GM12875 (cell line): ENCODE measurements at regions not wholly inside any gene's neighbourhood (a gene's known extent, or its start where the extent isn't known, plus 50 kb on each side); places are given as distances from the start of the nearest gene placed in this dataset.

ENCODE experiments used
- H3K4me3 ChIP-seq: one replicate; pipeline ENCODE4 v1.5.1; 2011; ENCODE audit warnings: low read depth, low read length, control low read depth
- CTCF ChIP-seq: IDR thresholded peaks from 2 replicates; pipeline ENCODE4 v1.5.1; 2011; ENCODE audit warnings: low read depth, mild to moderate bottlenecking, control low read depth, inconsistent platforms, low read length, moderate library complexity, borderline replicate concordance; ENCODE audit not compliant: insufficient read depth

GRCh38 chr6:43939281-43940070 lies 169.5 kb downstream of the VEGFA start:
- TF ChIP-seq CTCF: no peak
- no peak overlapping the region for H3K4me3 ChIP-seq

- no peak overlapping the region for H3K4me3 ChIP-seq
- TF ChIP-seq CTCF: no peak
Measured at GRCh38 chr6:43938178-43939105, 168.4 kb downstream of the VEGFA start.

GRCh38 chr6:43937236-43938177 lies 167.5 kb downstream of the VEGFA start:
- no peak overlapping the region for H3K4me3 ChIP-seq
- TF ChIP-seq CTCF: no peak

GRCh38 chr6:43936476-43936875 lies 166.5 kb downstream of the VEGFA start:
- H3K4me3 ChIP-seq: no peak overlapping the region
- no peak for TF ChIP-seq CTCF

GRCh38 chr6:43935921-43936439 lies 166.0 kb downstream of the VEGFA start:
- H3K4me3 ChIP-seq: no peak overlapping the region
- TF ChIP-seq CTCF: no peak

- no peak for TF ChIP-seq CTCF
- H3K4me3 ChIP-seq: no peak overlapping the region
Measured at GRCh38 chr6:43934803-43935602, 165.0 kb downstream of the VEGFA start.
